ENCODE measurements at regions not wholly inside any gene's neighbourhood (a gene's known extent, or its start where the extent isn't known, plus 50 kb on each side); places are given as distances from the start of the nearest gene placed in this dataset.

- Mint-ChIP-seq H3K4me1 (no peaks in the 10 kb centered on the region), H3K4me3 (no peak overlapping the region), H3K27ac (no peak overlapping the region), H3K27me3 (peaks cover 26% of the 10 kb centered on the region), H3K36me3 (ENCODE audit: low read depth) (no peaks in the 10 kb centered on the region)
- DNase-seq (no peak), ATAC-seq (no peak)
- H3K9me3 ChIP-seq (ENCODE audit: control insufficient read depth, low read length, poor library complexity, severe bottlenecking), result no peaks in the 10 kb centered on the region
These were observed 1133.7 kb downstream of the GATA3 start for GRCh38 chr10:9188022-9188810.

DNA sequence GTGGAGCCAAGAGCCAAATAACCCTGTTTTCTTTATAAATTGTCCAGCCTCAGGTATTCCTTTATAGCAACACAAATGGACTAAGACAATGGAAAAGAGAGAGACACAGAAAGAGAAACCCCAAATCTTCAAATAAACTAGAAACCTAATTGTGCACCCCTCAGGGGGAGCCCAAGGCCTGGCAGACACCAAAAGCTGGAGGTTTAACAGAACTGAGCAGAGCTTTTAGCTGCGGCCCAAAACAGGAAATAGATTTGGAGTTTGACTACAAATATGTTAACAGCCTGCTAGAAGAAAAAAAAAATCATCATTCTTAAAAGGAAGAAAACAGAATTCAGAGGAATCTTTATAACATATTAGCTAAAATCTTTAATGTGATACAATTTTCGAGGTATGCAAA, 1135.0 kb downstream of the GATA3 start:
- no peak for ATAC-seq
- Mint-ChIP-seq H3K27ac (no peak overlapping the region), H3K4me3 (no peak overlapping the region), H3K4me1 (no peaks in the 10 kb centered on the region), H3K27me3 (peaks cover 19% of the 10 kb centered on the region), H3K36me3 (ENCODE audit: low read depth) (no peaks in the 10 kb centered on the region)
- no peaks in the 10 kb centered on the region for H3K9me3 ChIP-seq (ENCODE audit: control insufficient read depth, low read length, poor library complexity, severe bottlenecking)
- DNase-seq, result no peak

- Mint-ChIP-seq H3K36me3 (ENCODE audit: low read depth) (no peaks in the 10 kb centered on the region), H3K4me1 (no peaks in the 10 kb centered on the region), H3K27ac (no peak overlapping the region), H3K27me3 (peaks cover 24% of the 10 kb centered on the region), H3K4me3 (no peak overlapping the region)
- DNase-seq (no peak), ATAC-seq (no peak)
- no peaks in the 10 kb centered on the region for H3K9me3 ChIP-seq (ENCODE audit: control insufficient read depth, low read length, poor library complexity, severe bottlenecking)
These were observed 1138.6 kb downstream of the GATA3 start for GRCh38 chr10:9193120-9193519.

GRCh38 chr10:9195385-9195784, 1140.9 kb downstream of the GATA3 start:
- no peaks in the 10 kb centered on the region for H3K9me3 ChIP-seq (ENCODE audit: control insufficient read depth, low read length, poor library complexity, severe bottlenecking)
- Mint-ChIP-seq H3K36me3 (ENCODE audit: low read depth) (no peaks in the 10 kb centered on the region), H3K4me1 (no peaks in the 10 kb centered on the region), H3K27ac (no peak overlapping the region), H3K27me3 (peaks cover 23% of the 10 kb centered on the region), H3K4me3 (no peak overlapping the region)
- no peak for ATAC-seq
- DNase-seq, result no peak

DNA sequence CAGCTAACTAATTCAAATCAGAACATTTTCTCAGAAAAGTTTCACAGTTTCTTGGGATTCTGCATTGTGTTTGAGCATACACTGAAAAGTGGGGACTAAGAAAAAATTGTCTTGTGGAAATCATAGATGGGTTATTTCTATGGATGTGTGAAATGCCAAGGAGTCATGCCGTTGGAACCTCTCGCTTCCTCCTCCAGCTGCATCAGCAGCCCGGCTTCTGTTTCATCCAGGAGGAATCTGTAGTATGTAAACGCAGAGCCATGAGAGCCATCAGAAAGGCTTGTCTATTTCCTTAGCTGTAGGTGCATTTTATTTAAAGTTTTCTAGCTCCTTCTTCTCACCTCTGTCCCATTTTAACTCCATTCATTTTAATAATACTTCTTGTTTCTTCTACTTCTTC, 1144.1 kb downstream of the GATA3 start:
- H3K9me3 ChIP-seq (ENCODE audit: control insufficient read depth, low read length, poor library complexity, severe bottlenecking), result no peaks in the 10 kb centered on the region
- peaks cover 27% of the 10 kb centered on the region for H3K27me3 Mint-ChIP-seq
- H3K27ac Mint-ChIP-seq, result no peak overlapping the region
- no peaks in the 10 kb centered on the region for H3K36me3 Mint-ChIP-seq (ENCODE audit: low read depth)
- DNase-seq (no peak), ATAC-seq (no peak)
- H3K4me3 Mint-ChIP-seq, result no peak overlapping the region
- no peaks in the 10 kb centered on the region for H3K4me1 Mint-ChIP-seq

- Mint-ChIP-seq H3K4me1 (no peaks in the 10 kb centered on the region), H3K36me3 (ENCODE audit: low read depth) (no peaks in the 10 kb centered on the region), H3K4me3 (no peak overlapping the region), H3K27me3 (peaks cover 15% of the 10 kb centered on the region), H3K27ac (no peak overlapping the region)
- DNase-seq, result no peak
- no peaks in the 10 kb centered on the region for H3K9me3 ChIP-seq (ENCODE audit: control insufficient read depth, low read length, poor library complexity, severe bottlenecking)
- ATAC-seq, result no peak
These were observed 1151.1 kb downstream of the GATA3 start for GRCh38 chr10:9205558-9205957.

- Mint-ChIP-seq H3K36me3 (ENCODE audit: low read depth) (no peaks in the 10 kb centered on the region), H3K27ac (no peak overlapping the region), H3K4me3 (no peak overlapping the region), H3K4me1 (no peaks in the 10 kb centered on the region), H3K27me3 (peaks cover 32% of the 10 kb centered on the region)
- no peaks in the 10 kb centered on the region for H3K9me3 ChIP-seq (ENCODE audit: control insufficient read depth, low read length, poor library complexity, severe bottlenecking)
- DNase-seq (peak; percentile 40 to 71 (median 42)), ATAC-seq (peak; percentile 56)
These were observed 1154.8 kb downstream of the GATA3 start for GRCh38 chr10:9209105-9209798.

DNA sequence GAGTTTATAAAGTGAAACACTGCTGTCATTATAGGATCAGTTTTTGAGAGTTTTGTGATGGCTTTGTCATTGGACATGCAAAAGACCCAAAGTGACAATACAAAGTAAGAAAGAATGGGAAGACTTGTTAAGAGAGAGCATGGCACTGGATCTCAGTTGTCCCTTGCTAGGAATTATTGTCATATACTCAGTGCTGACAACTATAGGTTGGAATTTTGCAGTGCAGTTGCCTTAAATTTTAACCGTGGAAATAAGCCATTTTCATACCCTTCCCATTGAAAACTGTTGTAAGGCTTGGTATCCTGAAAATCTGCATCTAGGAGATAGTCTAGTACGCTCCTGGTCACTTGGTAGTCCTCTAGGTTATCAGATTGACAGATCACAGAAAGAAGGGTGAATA, 1156.7 kb downstream of the GATA3 start:
- H3K9me3 ChIP-seq (ENCODE audit: control insufficient read depth, low read length, poor library complexity, severe bottlenecking), result no peaks in the 10 kb centered on the region
- DNase-seq (no peak), ATAC-seq (no peak)
- H3K4me1 Mint-ChIP-seq, result peaks cover 2% of the 10 kb centered on the region
- no peak overlapping the region for H3K27ac Mint-ChIP-seq
- H3K27me3 Mint-ChIP-seq, result peaks cover 48% of the 10 kb centered on the region
- H3K4me3 Mint-ChIP-seq, result no peak overlapping the region
- no peaks in the 10 kb centered on the region for H3K36me3 Mint-ChIP-seq (ENCODE audit: low read depth)

GRCh38 chr10:9214618-9215017, 1160.1 kb downstream of the GATA3 start:
- DNase-seq (no peak), ATAC-seq (no peak)
- H3K27me3 Mint-ChIP-seq, result peaks cover 51% of the 10 kb centered on the region
- no peaks in the 10 kb centered on the region for H3K9me3 ChIP-seq (ENCODE audit: control insufficient read depth, low read length, poor library complexity, severe bottlenecking)
- H3K27ac Mint-ChIP-seq, result no peak overlapping the region
- peaks cover 2% of the 10 kb centered on the region for H3K4me1 Mint-ChIP-seq
- H3K4me3 Mint-ChIP-seq, result no peak overlapping the region
- H3K36me3 Mint-ChIP-seq (ENCODE audit: low read depth), result no peaks in the 10 kb centered on the region

DNA sequence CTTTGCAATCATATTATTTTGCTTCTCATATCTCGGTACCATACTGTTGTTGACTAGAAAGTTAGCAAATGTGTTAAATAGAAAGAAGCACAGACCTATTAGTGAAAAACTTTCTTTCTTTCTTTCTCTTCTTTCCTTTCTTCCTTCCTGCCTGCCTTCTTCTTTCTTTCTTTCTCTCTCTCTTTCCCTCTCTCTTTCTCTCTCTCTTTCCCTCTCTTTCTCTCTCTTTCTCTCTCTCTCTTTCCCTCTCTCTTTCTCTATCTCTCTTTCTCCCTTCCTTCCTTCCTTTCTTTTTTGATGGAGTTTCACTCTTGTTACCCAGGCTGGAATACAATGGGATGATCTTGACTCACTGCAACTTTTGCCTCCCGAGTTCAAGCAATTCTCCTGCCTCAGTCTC, 1160.6 kb downstream of the GATA3 start:
- H3K9me3 ChIP-seq (ENCODE audit: control insufficient read depth, low read length, poor library complexity, severe bottlenecking), result no peaks in the 10 kb centered on the region
- no peak overlapping the region for H3K4me3 Mint-ChIP-seq
- no peak for DNase-seq
- no peak for ATAC-seq
- peaks cover 2% of the 10 kb centered on the region for H3K4me1 Mint-ChIP-seq
- H3K27ac Mint-ChIP-seq, result no peak overlapping the region
- H3K36me3 Mint-ChIP-seq (ENCODE audit: low read depth), result no peaks in the 10 kb centered on the region
- peaks cover 55% of the 10 kb centered on the region for H3K27me3 Mint-ChIP-seq

DNA sequence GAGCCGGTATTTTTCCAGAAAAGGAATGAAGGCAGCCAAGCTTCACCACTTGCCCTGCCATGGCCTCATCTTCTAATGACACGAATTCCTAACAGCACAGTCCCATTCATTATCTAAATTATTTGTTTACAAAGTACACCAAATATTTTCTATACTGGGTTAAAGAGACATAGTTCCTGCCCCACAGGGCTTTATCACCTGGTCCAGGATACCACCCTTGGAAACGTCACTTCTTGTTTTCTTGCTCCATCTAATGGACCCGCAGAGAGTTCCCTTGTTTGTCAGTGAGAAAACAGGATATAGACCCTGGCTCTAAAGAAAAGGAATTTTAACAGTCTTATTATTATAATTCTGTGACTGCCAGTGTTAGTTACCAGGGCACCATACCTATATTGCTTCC, 1165.4 kb downstream of the GATA3 start:
- no peaks in the 10 kb centered on the region for H3K9me3 ChIP-seq (ENCODE audit: control insufficient read depth, low read length, poor library complexity, severe bottlenecking)
- DNase-seq (no peak), ATAC-seq (no peak)
- Mint-ChIP-seq H3K4me1 (peaks cover 2% of the 10 kb centered on the region), H3K27ac (no peak overlapping the region), H3K4me3 (no peak overlapping the region), H3K36me3 (ENCODE audit: low read depth) (peaks cover 2% of the 10 kb centered on the region), H3K27me3 (peaks cover 39% of the 10 kb centered on the region)

DNA sequence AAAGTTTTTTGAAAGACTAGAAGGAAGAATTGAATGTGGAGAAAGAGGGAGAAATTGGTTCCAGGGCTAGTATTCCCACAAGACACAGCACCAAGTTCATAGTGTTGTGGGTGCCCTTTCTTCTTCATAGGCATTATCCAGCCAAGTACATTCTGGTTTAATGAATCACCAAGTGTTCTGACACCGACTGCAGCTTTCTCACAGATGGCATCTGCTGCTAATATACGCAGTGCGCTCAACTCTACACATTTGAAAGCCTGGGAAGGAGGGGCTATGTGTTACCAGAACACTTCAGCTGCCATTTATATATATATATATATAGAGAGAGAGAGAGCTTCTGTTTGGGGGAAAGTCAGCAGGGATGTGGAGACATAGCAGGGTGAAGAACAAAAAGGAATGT, 1168.4 kb downstream of the GATA3 start:
- peaks cover 2% of the 10 kb centered on the region for H3K36me3 Mint-ChIP-seq (ENCODE audit: low read depth)
- no peak overlapping the region for H3K27ac Mint-ChIP-seq
- no peak overlapping the region for H3K4me3 Mint-ChIP-seq
- no peaks in the 10 kb centered on the region for H3K4me1 Mint-ChIP-seq
- DNase-seq (no peak), ATAC-seq (no peak)
- H3K27me3 Mint-ChIP-seq, result peaks cover 47% of the 10 kb centered on the region
- H3K9me3 ChIP-seq (ENCODE audit: control insufficient read depth, low read length, poor library complexity, severe bottlenecking), result no peaks in the 10 kb centered on the region

DNA sequence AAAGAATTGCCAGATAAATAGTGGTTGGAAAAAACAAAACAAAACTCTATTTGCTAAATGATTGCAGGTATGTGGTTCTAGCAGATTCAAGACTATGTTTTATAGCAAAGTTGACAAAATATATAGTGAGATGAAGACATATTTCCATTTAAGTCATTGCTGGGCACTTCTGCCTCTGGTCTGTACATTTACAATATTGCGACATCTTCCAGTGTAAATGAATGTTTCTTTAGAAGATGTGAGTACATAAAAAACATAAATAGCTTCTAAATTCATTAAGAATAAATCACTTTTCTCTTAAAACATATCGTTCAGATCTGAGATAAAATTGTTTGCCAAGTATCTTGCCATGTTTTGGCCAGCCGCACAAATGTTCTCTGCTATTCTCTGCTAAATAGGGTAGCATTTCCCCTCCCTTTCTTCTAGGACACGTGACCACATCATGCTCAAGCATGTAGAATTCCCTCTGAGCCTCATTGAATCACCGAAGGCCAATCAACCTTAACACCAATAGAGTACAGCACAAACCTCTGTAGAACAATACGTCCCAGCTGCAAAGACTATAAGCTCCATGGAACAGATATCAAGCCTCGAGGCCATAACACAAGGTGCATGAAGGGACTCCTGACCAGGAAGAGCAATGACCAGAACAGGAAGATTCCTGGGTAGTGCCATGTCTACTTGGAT, 1173.3 kb downstream of the GATA3 start:
- peaks cover 70% of the 10 kb centered on the region for H3K27me3 Mint-ChIP-seq
- peaks cover 2% of the 10 kb centered on the region for H3K36me3 Mint-ChIP-seq (ENCODE audit: low read depth)
- DNase-seq, result no peak
- no peak overlapping the region for H3K27ac Mint-ChIP-seq
- H3K4me3 Mint-ChIP-seq, result no peak overlapping the region
- H3K9me3 ChIP-seq (ENCODE audit: control insufficient read depth, low read length, poor library complexity, severe bottlenecking), result no peaks in the 10 kb centered on the region
- peaks cover 7% of the 10 kb centered on the region for H3K4me1 Mint-ChIP-seq
- no peak for ATAC-seq
